HG03457 (cell line): ENCODE measurements at regions not wholly inside any gene's neighbourhood (a gene's known extent, or its start where the extent isn't known, plus 50 kb on each side); places are given as distances from the start of the nearest gene placed in this dataset.

ENCODE experiments used
- ATAC-seq: cut with Tn5 transposase; IDR thresholded peaks from one replicate; pipeline ENCODE4 v1.9.1; 2021; ENCODE audit warnings: moderate number of reproducible peaks; ENCODE audit not compliant: unreplicated experiment

GRCh38 chr10:129353101-129353500 is 113.9 kb upstream of the MGMT start:
- ATAC-seq = no peak

- ATAC-seq = no peak
These were observed 107.0 kb upstream of the MGMT start for GRCh38 chr10:129360046-129360445.

DNA sequence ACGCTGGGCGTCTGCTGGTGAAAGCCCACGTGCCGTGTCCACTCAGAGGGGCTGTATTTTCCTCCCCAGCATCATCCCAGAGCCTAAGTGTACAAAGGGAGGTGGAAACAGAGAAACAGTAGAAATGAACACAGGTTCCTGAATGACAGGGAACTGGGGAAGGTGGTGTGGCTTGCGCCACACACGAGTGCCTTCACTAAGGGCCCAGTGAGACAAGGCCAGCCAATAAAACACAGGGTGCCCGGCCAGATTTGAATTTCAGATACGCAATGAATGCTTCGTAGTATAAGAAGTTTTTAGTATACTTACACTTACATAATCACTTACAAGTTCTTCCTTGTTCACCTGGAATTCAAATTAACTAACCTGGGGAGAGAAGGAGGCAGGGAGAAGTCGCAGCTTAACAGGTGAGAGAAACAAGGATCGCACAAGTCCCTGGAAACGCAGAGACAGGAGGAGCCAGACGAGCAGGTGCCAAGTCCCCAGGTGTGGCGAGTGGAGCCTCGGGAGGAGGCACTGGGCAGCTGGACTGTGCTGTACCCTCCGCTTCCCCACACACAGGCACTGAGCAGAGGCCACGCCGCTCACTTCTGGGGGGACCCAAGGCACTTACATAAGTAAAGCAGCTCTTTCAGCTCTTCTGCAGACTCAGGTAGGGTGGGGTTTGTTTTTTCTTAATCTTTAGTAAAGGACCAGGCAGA is 105.2 kb upstream of the MGMT start:
- ATAC-seq = no peak

GRCh38 chr10:129364949-129365348 is 102.1 kb upstream of the MGMT start:
- ATAC-seq = no peak

GRCh38 chr10:129365767-129366402 is 101.2 kb upstream of the MGMT start:
- no peak for ATAC-seq

DNA sequence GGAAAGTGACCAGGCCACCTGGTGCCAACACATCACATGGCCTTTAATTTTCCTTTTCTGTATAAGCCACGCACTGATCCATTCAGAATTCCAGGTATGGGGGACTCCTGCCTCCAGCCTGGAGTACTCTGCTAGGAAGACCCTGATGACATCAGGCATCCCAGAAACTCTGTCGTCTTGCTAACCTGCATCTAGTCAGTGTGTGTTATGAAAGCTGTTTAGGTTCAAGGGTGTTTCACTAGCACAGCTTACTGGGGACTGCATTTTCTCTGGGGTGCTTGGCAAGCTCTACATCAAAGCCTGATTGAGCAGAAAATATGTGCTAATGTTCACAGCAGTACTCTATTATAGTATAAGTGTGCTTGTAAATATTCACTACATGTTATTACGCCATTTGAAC is 100.6 kb upstream of the MGMT start:
- no peak for ATAC-seq

DNA sequence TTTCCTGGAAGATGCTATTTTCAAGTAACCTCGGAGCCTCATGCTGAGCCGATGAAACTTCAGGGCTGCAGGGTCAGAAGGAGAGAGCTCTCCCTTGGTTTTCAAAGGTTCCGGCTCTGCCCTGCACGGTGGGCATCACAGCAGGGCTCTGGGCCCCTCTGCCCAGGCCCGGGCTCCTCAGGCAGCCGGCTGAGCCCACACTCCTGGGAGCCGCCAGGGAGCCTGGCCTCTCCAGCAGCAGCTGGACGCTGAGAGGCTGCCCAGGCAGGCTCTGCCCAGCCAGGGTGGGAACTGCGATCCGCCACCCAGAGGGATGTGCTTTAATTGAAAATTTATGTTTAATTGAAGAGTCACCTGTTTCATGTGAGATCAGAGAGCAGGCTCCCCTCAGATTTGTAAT is 97.5 kb upstream of the MGMT start:
- ATAC-seq = no peak

GRCh38 chr10:129371541-129371940 is 95.5 kb upstream of the MGMT start:
- ATAC-seq = no peak

GRCh38 chr10:129372172-129372571 is 94.9 kb upstream of the MGMT start:
- ATAC-seq = no peak

DNA sequence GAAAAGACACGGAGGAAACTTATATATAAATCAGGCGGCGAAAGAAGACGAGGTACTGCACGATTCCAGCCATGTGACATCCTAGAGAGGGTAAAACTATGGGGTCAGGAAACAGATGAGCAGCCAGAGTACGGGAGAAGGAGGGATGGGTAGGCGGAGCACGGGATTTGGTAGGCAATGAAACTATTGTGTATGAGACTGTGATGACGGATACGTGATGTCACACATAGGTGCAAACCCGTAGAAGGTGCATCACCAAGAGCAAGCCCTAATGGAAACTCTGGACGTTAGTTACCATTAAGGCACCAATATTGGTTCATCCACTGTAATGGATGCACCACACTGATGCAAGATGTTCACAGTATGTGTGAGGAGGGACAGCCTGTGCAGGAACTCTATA is 93.8 kb upstream of the MGMT start:
- no peak for ATAC-seq

GRCh38 chr10:129373718-129374117 is 93.3 kb upstream of the MGMT start:
- ATAC-seq = no peak

- no peak for ATAC-seq
These were observed 91.9 kb upstream of the MGMT start for GRCh38 chr10:129375171-129375570.

DNA sequence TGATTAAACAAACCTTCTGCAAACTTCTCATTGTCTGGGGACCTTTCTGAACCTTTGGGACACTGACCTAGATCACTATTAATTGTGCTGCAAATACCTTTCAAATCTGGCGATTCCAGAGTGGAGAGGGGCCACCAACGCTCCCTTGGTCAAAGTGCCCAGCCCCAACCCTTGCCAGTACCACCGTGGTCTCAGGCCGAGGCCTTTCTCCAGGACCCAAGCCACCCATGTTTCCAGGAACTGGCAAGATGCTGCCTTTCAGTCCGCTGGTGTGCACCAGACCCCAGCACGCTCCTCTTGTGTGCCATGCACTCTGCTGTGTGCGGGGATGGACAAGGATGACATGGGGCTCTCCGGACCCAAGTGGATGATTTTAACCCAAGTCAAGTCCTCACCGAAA is 91.1 kb upstream of the MGMT start:
- ATAC-seq = no peak

DNA sequence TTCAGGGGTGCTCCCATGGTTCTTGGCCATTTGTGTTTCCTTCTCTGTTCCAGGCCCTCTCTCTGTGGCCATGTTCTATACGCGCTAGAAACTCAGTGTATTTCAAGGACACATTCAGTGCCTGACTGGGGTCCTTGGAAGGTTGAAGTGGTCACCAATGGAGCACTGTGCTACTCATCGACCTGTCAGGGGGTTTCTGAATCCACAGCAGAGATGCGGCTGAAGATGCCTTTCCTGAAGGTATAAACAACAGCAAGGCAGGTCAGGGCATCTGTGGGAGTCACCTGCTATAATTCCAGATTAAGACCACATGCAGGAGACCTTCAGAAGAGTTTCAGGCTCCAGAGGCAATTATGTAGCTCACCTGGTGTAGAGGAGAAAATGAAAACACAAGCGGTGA is 86.8 kb upstream of the MGMT start:
- no peak for ATAC-seq

- no peak for ATAC-seq
These were observed 85.3 kb upstream of the MGMT start for GRCh38 chr10:129381741-129382140.

DNA sequence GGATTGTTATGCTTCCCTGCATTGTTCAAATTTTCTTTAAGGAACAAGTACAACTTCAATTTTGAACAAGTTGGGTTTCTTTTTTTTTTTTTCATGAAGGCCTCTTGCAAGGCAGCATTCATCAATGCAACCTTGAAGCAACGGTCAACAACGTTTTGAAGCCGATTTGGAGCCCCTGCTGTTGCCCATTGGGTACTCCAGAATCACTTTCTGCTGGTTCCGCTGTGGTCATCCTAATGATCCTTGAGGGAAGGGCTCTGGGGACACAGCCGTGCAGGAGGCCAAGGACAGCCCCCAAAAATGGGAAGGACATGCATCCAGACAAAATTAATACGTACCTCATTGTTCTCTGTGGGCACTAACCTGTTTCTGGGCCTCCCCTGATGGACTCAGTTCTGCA is 84.6 kb upstream of the MGMT start:
- ATAC-seq = no peak

DNA sequence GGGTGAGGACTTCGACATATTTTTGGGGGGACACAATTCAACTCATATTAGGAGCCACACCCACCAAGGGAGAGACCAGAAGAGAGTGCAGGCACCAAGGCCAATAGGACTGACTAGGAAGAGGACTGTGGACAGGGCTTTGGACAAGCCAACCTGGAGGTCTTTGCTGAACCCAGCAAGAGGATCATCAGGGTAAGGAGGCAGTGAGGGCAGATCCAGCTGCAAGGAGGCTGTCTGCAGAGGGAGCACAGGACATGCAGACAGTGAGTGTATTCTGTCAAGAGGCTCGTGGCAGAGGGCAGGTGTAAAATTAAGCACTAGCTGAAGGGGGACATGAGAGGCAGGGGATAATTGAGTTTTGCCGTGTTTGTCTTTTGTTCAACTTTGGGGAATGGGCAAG is 83.4 kb upstream of the MGMT start:
- no peak for ATAC-seq

- no peak for ATAC-seq
These were observed 81.4 kb upstream of the MGMT start for GRCh38 chr10:129385600-129385999.

GRCh38 chr10:129386415-129387257 is 80.4 kb upstream of the MGMT start:
- ATAC-seq = no peak

GRCh38 chr10:129387258-129387525 is 79.8 kb upstream of the MGMT start:
- ATAC-seq = no peak

DNA sequence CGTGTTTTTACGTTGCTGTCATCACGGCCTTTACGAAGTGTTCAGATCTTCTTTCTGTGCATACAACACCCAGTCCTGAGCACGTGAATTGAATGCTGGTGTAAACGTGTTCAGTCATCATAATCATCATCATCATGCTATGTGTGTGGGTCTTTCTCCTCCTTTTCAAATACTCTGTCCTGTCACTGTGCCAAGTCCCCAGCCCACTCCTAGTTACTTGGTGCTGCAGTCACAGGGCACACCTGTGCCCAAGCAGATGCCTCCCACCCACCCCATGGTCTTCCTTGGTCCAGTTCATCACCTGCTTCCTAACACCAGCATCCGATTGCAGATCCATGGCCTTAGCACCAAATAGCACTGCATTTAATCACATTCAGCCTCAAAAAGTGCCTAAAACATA is 78.6 kb upstream of the MGMT start:
- ATAC-seq = no peak

GRCh38 chr10:129389194-129389593 is 77.8 kb upstream of the MGMT start:
- ATAC-seq = no peak
